GM20431 (cell line): ENCODE measurements at regions not wholly inside any gene's neighbourhood (a gene's known extent, or its start where the extent isn't known, plus 50 kb on each side); places are given as distances from the start of the nearest gene placed in this dataset.
"Not testable (repeated sequence)": the region's sequence is repeated elsewhere in the genome, so short reads cannot be mapped to it uniquely, and the experiment has no call there.

Source experiments
- in situ Hi-C: fragments of 300-500 bp; cut with MseI, MboI; formaldehyde crosslinking; loops from one replicate; pipeline ENCODE4 v1.15.0; 2020; ENCODE audit warnings: low sequenced_read_pairs; ENCODE audit not compliant: unreplicated experiment

- in situ Hi-C loops = no loop called here
Observed at GRCh38 chr5:157989296-157989695, 130.4 kb upstream of the CLINT1 start.

GRCh38 chr5:157987259-157987658 lies 128.3 kb upstream of the CLINT1 start:
- in situ Hi-C loops = no loop called here

DNA sequence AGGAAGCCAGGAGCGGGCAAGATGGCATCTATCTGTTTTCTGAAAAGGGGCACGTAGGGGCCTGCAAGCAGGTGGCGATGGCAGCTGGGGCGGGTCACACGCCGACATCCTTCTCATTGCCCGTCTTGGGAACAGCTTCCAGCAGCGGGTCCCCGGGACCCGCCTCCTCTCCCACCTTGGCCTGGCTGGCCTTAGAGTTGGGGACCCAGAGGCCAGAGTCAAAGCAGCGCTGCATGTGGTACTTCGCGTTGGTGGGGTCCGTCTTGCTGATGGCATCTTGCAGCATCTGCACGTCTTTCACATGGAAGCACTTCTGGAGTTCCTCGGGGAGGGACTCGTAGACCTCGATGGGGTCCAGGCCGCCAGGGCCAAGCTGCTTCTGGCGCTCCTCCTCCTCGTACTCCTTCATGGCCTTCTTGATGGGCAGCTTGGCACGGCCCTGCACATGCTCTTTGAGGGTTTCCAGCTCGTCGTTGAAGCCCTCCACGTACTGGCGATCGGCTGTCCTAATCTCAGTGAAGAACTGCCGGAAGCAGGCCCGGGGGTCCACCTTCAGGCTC lies 127.6 kb upstream of the CLINT1 start:
- in situ Hi-C loops = no loop called here

- in situ Hi-C loops = no loop called here
Observed at GRCh38 chr5:157984611-157985010, 125.7 kb upstream of the CLINT1 start.

DNA sequence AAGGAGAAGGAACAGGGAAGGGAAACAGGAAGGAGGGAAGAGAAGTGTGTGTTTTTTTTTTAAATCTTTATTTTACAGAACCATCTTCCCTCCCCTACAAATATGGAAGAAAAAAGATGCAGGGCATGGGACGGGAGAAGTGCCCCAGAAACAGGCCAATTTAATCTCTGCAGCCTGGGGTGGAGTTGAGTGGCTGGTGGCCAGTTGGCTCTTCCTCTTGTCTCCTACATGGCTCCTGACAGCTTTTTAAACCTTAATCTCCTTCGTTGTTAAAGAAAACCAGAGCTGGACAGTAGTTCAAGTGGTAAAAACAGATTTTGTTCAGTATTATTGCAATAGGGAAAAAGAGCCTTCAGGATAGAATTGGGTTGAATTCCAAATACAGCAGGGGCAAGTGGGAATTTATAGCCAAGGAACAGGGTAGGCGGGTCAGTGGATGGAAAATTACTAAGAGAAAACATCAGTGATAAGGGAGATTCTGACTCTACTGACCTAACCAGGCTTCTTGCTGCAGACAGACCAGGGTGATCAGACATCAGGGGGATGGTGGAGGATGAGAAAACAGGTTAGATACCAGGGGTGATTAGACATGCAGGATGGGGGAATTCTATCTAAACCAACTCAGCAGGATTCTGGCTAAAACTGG lies 125.1 kb upstream of the CLINT1 start:
- in situ Hi-C loops = no loop called here

DNA sequence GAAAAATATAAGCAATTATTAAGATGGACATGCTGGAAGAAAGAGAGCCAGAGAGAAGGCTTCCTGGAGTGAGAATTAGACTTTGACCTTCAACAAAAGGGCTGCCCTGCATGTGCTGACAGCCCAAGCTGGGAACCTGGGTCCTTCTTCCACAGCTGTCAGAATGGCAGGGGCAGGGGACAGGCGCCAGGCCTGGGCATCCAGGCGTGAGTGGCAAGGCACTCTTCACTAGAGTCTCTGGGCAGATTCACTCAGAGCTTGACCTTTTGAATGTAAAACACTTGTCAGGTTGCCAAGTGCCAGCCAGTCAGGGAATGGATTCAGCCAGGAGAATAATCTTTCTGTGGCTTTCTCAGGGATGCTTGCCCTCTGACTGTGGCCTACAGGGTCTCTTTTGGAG lies 119.1 kb upstream of the CLINT1 start:
- in situ Hi-C loops = no loop called here

GRCh38 chr5:157976429-157976828 lies 117.5 kb upstream of the CLINT1 start:
- in situ Hi-C loops = no loop called here

GRCh38 chr5:157972579-157972978 lies 113.6 kb upstream of the CLINT1 start:
- in situ Hi-C loops = no loop called here

DNA sequence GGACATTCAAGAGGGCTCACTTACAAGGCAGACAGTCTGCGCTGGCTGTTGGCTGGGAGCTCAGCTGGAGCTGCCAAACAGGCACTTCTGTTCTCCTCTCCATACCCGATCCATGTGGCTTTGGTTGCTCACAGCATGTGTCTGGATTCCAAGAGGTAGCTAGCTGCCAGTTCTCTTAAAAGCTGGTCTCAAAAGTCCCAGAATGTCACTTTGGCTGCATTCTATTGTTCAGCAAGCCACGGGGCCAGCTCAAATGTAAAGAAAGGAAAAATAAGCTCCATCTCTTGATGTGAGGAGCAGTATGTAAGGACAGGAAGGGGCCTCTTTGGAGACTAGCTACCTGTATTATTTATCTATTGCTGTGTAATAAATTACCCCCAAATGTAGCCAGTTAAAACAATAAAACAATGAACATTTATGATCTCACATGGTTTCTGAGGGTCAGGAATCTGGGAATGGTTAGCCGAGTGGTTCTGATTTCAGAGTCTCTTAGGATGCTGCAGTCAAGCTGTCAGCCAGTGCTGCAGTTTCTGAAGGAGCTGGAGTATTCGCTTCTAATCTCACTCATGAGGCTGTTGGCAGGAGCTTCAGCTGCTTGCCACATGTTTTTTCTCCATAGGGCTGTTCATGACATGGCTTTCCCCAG lies 112.7 kb upstream of the CLINT1 start:
- in situ Hi-C loops = no loop called here

DNA sequence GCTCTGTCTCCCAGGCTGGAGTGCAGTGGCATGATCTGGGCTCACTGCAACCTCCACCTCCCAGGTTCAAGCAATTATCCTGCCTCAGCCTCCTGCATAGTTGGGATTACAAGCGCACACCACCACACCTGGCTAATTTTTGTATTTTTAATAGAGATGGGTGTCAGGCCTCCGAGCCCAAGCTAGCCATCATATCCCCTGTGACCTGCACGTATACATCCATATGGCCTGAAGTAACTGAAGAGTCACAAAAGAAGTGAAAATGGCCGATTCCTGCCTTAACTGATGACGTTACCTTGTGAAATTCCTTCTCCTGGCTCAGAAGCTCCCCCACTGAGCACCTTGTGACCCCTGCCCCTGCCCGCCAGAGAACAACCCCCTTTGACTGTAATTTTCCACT lies 109.6 kb upstream of the CLINT1 start:
- in situ Hi-C loops = not testable (repeated sequence)

DNA sequence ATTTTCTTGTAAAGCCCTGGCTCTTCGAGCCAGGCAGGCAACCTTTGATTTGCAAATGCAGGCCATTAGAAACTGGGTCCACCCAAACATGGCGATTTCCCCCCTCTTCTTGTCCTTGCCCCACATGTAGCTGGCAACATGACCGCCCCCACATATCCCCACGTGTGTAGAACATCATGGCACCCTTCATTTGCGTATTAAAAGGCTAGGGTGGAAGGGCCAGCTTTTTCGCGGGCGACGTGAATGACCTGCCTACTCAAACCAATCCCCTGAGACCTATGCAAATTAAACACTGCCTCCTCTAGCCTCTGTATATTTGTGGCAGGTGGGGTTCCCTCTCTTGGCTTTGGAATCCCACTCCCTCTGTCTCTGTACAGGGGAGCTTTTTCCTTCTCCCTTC lies 107.0 kb upstream of the CLINT1 start:
- in situ Hi-C loops = no loop called here

DNA sequence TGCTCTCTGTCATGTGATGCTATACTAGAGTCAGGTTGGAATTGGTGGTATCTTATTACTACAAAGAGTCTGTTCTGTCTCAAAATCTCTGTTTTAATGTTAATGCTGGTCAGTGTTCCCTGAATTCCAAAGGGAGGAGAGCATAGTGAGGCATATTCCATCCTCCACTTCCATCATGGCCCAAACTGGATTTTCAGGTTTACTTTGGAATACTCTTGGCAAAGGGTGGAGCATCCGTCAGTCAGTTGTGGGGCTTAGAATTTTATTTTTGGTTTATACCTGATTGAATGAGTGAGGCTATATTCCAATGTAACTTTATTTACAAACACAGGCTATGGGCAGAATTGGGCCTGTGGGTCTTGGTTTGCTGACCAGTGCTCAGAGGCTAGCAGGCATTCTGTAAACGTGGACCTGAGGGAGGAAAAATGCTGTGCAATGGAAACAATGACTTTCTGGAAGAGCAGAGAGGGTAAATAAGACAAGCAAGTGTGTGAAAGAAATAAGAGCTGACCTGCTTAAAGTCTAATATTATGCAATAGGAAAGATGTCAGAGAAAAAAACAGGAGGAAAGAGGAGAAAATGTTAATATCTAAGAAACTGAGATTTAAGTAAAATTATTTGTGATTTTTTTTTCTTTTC lies 106.2 kb upstream of the CLINT1 start:
- in situ Hi-C loops = no loop called here

DNA sequence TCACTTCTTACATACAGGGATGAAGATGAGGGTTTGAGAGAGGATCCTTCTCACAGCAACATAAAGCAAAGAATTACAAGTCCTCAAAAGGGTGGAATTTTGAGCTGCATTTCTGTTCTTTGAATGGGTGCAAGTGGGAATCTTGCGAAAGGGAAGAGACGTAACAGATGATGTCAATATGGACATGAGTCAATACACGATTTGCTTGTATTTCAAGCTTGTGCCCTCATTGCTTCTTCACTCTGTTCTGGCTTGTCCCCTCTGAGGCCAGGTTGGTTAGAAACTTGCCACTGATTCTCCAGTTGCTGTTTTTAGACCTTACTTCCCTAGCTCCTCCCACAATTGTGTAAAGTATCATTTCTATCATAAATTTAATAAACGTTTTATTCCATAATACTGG lies 104.8 kb upstream of the CLINT1 start:
- in situ Hi-C loops = no loop called here

DNA sequence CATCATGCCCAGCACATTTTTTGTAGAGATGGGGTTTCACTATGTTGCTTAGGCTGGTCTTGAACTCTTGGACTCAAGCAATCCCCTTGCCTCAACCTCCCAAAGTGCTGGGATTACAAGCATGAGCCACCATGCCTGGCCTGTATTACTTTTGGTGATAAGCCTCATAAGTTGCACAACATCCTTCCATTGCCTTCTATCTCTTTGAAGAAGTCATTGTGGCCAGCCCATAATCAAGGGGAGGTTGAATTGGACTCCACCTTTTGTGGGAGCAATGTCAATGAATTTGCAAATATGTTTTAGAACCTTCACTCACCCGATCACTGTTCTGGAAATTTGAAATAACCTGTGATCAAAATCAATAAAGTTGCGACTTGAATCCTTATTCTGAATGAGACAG lies 104.3 kb upstream of the CLINT1 start:
- in situ Hi-C loops = no loop called here

- in situ Hi-C loops = not testable (repeated sequence)
Observed at GRCh38 chr5:157962686-157963085, 103.7 kb upstream of the CLINT1 start.

DNA sequence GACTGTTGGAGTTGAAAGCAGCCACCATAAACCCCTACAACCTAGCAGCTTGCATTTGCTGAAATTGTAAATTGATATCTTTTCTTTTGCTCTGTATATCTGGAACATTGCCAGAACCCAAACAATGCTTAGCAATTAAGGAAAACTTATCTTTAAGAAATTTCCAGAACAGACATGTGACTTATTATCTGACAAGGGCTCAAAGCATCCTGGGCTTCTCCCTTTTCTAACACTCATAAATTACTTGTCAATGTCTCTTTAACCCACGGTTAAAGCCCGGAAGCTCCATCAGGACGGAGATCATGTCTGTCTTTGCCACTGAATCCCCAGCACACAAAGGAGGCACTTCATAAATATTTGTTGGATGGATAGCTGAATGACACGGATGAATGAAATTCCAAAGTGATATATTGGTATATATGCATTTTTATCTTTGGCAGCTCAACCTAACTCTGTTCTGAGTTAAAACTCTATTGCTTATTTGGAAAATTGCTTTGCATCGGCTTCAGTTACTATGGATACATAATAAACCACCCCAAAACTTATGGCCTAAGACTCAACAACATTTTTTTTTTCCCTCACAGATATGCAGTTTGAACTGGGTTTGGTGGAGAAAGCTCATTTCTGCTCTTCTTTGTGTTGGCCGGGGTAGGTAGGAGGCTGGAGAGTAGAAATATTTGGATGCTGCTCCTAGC lies 103.1 kb upstream of the CLINT1 start:
- in situ Hi-C loops = no loop called here

- in situ Hi-C loops = no loop called here
Observed at GRCh38 chr5:157961176-157961575, 102.2 kb upstream of the CLINT1 start.

GRCh38 chr5:157959370-157959769 lies 100.4 kb upstream of the CLINT1 start:
- in situ Hi-C loops = no loop called here

DNA sequence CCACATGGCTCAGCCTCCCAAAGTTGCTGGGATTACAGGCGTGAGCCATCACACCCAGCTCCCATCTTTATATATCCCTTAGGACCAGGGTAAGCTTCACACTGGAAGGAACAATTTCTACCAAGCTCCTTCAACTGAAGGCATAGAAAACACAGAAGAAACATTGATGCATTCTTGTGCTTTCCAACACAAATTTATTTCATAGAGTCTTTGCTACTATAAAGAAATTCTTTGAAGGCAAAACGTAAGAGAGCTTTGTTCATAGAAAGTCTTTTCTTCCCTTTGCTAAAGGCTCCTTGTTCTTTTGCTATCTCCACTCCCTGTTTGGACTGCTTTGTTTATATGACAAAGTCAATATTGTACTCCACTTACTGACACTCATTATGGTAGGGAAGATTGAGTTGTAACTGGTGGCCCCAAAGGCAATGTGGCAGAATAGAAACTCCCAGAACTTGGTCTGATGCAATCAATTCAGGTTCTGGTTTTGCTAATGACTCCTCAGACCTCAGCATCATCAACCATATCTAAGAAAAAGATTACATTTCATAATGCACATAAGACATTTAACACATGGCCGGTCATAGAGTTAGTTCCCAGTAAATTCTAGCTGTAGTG lies 97.4 kb upstream of the CLINT1 start:
- in situ Hi-C loops = no loop called here

- in situ Hi-C loops = no loop called here
Observed at GRCh38 chr5:157955541-157956172, 96.7 kb upstream of the CLINT1 start.
